Gastrocnemius medialis (tissue), 4 donors: ENCODE measurements at regions not wholly inside any gene's neighbourhood (a gene's known extent, or its start where the extent isn't known, plus 50 kb on each side); places are given as distances from the start of the nearest gene placed in this dataset.

Experiments
- POLR2A ChIP-seq, 2 donors: fragments of 450-650 bp; IDR thresholded peaks; one replicate each; pipeline ENCODE4 v1.6.1; 2017; ENCODE audit warnings: antibody characterized with exemption in 2 of 2, mild to moderate bottlenecking in 2 of 2, moderate library complexity in 2 of 2
- TF ChIP-seq, protein P1 (sequence below), 5 experiments: fragments of 450-650 bp in 3 of 5; fragments of 200-600 bp in 2 of 5; sonication (generic) in 2 of 5; IDR thresholded peaks in 4 of 5; conservative IDR thresholded peaks in 1 of 5; 1 replicate in 4 of 5; 2 replicates in 1 of 5; pipeline ENCODE4 v1.5.1; 2016 to 2019; ENCODE audit warnings: antibody characterized with exemption in 5 of 5, mild to moderate bottlenecking in 3 of 5, moderate library complexity in 3 of 5

DNA sequence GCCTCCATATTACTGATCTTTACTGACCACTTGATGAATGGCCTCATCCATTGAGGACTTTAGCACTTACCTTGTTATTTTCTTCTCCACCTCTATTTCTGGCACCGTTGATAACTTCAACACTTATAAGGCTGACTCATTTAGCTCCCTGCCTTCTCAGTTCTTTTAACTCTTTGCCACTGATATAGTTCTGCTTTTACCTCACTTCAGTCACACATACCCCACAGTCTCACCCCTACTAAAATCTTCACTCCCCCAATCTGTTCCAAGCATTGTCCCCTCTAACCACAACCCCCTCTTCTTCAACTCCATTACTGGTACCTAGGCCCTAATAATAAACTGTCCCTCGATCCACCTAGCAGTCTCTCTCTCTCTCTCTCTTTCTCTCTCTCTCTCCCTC lies 141.0 kb downstream of the PAH start:
- TF ChIP-seq, protein P1, sequence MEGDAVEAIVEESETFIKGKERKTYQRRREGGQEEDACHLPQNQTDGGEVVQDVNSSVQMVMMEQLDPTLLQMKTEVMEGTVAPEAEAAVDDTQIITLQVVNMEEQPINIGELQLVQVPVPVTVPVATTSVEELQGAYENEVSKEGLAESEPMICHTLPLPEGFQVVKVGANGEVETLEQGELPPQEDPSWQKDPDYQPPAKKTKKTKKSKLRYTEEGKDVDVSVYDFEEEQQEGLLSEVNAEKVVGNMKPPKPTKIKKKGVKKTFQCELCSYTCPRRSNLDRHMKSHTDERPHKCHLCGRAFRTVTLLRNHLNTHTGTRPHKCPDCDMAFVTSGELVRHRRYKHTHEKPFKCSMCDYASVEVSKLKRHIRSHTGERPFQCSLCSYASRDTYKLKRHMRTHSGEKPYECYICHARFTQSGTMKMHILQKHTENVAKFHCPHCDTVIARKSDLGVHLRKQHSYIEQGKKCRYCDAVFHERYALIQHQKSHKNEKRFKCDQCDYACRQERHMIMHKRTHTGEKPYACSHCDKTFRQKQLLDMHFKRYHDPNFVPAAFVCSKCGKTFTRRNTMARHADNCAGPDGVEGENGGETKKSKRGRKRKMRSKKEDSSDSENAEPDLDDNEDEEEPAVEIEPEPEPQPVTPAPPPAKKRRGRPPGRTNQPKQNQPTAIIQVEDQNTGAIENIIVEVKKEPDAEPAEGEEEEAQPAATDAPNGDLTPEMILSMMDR (IDR thresholded peaks at IDR 0.05 in 4 of 5, conservative IDR thresholded peaks at IDR 0.05 in 1 of 5): no peak
- no peak for TF ChIP-seq POLR2A (IDR thresholded peaks at IDR 0.05)
